ENCODE measurements at regions not wholly inside any gene's neighbourhood (a gene's known extent, or its start where the extent isn't known, plus 50 kb on each side); places are given as distances from the start of the nearest gene placed in this dataset.

GRCh38 chrX:75673468-75673867, 111.6 kb downstream of the MAGEE2 start:
- WGBS, 2 donors, result 28 to 57% methylated on average over 2 of the region's 2 CpGs

GRCh38 chrX:75655627-75656026, 129.4 kb downstream of the MAGEE2 start:
- TF ChIP-seq CTCF (IDR thresholded peaks at IDR 0.05; ENCODE audit: control extremely low read depth, extremely low read depth), result no peak
- no peaks in the 10 kb centered on the region for H3K27me3 ChIP-seq (ENCODE audit: control insufficient read depth in 3 of 3, insufficient read depth in 3 of 3, low read length in 2 of 3)
- no peaks in the 10 kb centered on the region for H3K4me1 ChIP-seq (ENCODE audit: control insufficient read depth in 5 of 5, insufficient read depth in 5 of 5, low read length in 5 of 5)
- ATAC-seq (ENCODE audit: insufficient read depth, low FRiP score) (no peak), DNase-seq (no peak)
- H3K36me3 ChIP-seq (ENCODE audit: control insufficient read depth in 4 of 4, insufficient read depth in 4 of 4, low read length in 4 of 4), result no peaks in the 10 kb centered on the region
- no peak overlapping the region for H3K4me3 ChIP-seq
- 64 to 100% methylated on average over 1 of the region's 1 CpG for WGBS, 2 donors
- peaks cover 0 to 7% (median 0%) of the 10 kb centered on the region in 4 donors for H3K9me3 ChIP-seq (ENCODE audit: control insufficient read depth in 4 of 4, insufficient read depth in 3 of 4, low read length in 3 of 4)
- no peak overlapping the region for H3K27ac ChIP-seq (ENCODE audit: low read depth in 1 of 2, low read length in 1 of 2)
- no peak overlapping the region for H3K9ac ChIP-seq (ENCODE audit: insufficient read depth in 1 of 2, low read length in 2 of 2)

More at GRCh38 chrX:75673468-75673867, 111.6 kb downstream of the MAGEE2 start:
- H3K36me3 ChIP-seq (ENCODE audit: control insufficient read depth in 4 of 4, insufficient read depth in 4 of 4, low read length in 4 of 4), result no peaks in the 10 kb centered on the region
- peaks cover 0 to 2% (median 0%) of the 10 kb centered on the region in 4 donors for H3K9me3 ChIP-seq (ENCODE audit: control insufficient read depth in 4 of 4, insufficient read depth in 3 of 4, low read length in 3 of 4)
- ATAC-seq (ENCODE audit: insufficient read depth, low FRiP score) (peak; percentile 86), DNase-seq (no peak)
- TF ChIP-seq CTCF (IDR thresholded peaks at IDR 0.05; ENCODE audit: control extremely low read depth, extremely low read depth), result no peak
- H3K4me1 ChIP-seq (ENCODE audit: control insufficient read depth in 5 of 5, insufficient read depth in 5 of 5, low read length in 5 of 5), result no peaks in the 10 kb centered on the region
- H3K27me3 ChIP-seq (ENCODE audit: control insufficient read depth in 3 of 3, insufficient read depth in 3 of 3, low read length in 2 of 3), result no peaks in the 10 kb centered on the region
- H3K27ac ChIP-seq (ENCODE audit: low read depth in 1 of 2, low read length in 1 of 2), result no peak overlapping the region
- no peak overlapping the region for H3K4me3 ChIP-seq
- no peak overlapping the region for H3K9ac ChIP-seq (ENCODE audit: insufficient read depth in 1 of 2, low read length in 2 of 2)

GRCh38 chrX:75649829-75650228, 127.0 kb upstream of the ZDHHC15 start:
- H3K36me3 ChIP-seq (ENCODE audit: control insufficient read depth in 4 of 4, insufficient read depth in 4 of 4, low read length in 4 of 4), result no peaks in the 10 kb centered on the region
- WGBS, 2 donors, result 65 to 79% methylated on average over 1 of the region's 1 CpG
- H3K9ac ChIP-seq (ENCODE audit: insufficient read depth in 1 of 2, low read length in 2 of 2), result no peak overlapping the region
- ATAC-seq (ENCODE audit: insufficient read depth, low FRiP score) (no peak), DNase-seq (no peak)
- H3K9me3 ChIP-seq (ENCODE audit: control insufficient read depth in 4 of 4, insufficient read depth in 3 of 4, low read length in 3 of 4), result peaks cover 0 to 17% (median 7%) of the 10 kb centered on the region in 4 donors
- no peak for TF ChIP-seq CTCF (IDR thresholded peaks at IDR 0.05; ENCODE audit: control extremely low read depth, extremely low read depth)
- no peak overlapping the region for H3K27ac ChIP-seq (ENCODE audit: low read depth in 1 of 2, low read length in 1 of 2)
- H3K27me3 ChIP-seq (ENCODE audit: control insufficient read depth in 3 of 3, insufficient read depth in 3 of 3, low read length in 2 of 3), result no peaks in the 10 kb centered on the region
- no peaks in the 10 kb centered on the region for H3K4me1 ChIP-seq (ENCODE audit: control insufficient read depth in 5 of 5, insufficient read depth in 5 of 5, low read length in 5 of 5)
- no peak overlapping the region for H3K4me3 ChIP-seq
